Left hindlimb (tissue), 1 donor: ENCODE measurements at regions not wholly inside any gene's neighbourhood (a gene's known extent, or its start where the extent isn't known, plus 50 kb on each side); places are given as distances from the start of the nearest gene placed in this dataset.

Experiments
- DNase-seq: peaks from one replicate; pipeline ENCODE4 v3.0.0-alpha.2; 2018

DNA sequence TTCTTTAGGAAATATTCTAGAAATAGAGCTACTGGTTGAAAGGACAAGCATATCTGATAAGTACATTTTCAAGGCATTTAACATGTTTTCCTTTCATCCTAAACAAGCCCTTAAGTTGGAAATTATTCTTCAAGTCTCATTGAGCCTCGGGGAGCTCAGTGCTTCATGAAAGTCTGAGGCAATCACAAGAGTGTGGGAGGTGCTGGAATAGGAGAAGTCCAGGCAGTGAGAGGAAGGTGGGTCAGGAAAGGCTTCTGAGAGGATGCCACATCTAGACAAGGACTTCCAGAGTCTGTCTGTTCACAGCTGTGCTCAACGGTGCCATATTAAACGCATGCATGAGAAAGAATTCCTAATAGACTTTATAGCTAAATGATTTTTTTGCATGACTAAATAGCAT is 69.8 kb downstream of the CD83 start:
- DNase-seq, result no peak

DNA sequence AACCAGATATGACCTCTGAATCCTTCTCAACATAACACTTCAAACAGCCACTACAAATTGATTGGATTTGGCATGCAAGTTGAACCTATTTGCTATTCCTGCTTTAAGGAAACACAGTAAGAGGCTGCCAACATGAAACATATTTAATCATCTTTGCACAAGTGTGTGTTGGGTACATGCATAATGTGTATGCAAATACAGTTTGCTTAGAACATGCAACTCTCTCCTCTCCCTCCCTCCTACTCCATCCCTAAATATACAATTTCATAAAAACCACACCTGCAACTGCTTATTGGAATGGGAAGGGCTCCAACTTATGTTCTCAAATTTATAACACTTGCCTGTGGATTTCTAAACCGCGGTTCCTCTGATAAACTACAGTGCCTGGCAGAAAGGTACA is 71.5 kb downstream of the CD83 start:
- DNase-seq, result no peak

DNA sequence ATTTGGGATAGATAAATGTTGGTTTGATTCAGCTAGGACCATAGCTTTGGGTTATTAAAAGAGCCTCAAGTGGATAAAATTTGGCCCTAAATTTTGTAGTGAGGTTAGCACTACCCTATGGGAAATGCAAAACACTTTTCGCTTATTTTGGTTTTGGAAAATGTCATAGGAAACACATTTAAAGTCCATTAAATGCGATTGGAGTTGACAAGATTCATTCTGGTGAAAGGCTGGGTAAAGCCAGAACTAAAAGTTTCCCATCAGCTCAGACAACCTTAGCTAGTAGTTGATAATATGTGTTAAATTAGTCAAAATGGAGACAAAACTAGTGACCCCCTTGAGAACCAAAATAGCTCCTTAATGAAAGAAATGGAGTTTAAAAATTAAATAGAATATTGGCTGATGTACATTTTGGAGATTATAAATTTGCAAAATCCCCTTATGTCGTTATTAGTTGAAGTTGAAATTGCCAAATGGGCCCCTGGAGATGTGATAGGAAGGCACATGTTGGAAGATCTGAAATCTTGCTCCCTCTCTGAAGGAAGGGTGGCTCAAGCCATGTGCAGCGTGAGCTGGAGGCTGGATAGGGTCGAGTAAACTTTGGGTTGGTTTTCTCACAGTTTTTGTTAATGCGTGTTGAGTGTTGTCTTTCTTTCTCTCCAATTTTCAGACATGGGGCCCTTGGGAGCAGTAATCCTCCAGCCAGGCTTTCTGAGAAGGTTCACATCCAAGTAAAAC is 72.8 kb downstream of the CD83 start:
- no peak for DNase-seq

DNA sequence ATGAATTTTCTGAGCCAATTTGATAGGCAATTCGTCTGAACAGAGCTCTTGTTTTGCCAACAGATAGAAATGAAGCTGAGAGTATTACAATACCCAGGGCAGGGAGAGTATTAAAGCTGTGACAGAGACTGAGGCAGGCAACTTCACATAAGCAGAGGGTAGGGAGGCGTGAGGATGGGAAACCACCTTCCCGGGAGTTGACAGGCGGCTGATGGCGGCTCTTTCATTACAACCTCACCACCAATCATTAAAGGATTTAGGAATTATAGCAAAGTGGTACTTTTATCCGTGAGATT is 73.3 kb downstream of the CD83 start:
- no peak for DNase-seq

DNA sequence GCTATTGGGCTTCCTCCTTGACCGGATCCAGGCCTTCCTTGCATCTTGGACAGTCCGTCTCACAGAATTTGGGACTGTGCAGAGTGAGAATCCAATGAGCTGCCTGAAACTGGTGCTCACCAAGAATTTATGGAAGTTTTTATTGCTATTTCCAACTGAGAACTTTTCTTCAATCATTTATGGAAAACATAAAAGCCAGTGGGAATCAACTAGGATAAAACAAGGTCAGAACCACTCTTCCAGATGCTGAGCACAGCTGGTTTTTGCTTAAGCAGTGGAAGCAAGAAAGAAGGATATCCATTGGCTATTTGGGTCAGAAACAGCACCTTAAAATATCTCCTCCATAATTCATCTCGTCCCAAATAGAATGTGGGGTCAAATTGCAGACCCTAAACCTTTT is 74.2 kb downstream of the CD83 start:
- no peak for DNase-seq

DNA sequence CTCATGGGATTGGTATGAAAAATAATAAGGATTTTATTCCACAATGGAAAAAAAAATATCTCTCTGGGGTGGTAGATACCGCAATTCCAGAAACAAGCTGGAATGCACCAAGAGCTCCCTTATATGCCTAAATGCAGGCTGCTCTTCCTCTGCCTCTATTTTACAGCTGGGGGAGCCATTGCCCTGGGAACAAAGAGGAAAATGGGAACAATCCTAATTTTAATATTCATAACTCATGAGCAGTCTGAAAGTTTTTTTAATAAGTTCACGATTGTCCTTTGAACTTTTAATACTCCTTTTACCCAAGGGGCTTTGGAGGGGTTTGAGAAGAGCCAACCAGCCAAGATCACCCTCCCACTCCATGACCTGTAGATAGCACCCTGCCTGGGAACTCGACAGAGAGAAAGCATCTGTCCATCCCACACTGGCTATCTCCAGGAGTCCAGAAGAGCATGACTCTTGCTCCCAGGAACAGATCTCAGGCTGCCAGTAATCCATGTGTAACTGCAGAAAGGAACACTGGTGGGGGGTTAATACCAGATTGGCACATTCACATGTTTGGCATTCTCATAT is 74.7 kb downstream of the CD83 start:
- no peak for DNase-seq

DNA sequence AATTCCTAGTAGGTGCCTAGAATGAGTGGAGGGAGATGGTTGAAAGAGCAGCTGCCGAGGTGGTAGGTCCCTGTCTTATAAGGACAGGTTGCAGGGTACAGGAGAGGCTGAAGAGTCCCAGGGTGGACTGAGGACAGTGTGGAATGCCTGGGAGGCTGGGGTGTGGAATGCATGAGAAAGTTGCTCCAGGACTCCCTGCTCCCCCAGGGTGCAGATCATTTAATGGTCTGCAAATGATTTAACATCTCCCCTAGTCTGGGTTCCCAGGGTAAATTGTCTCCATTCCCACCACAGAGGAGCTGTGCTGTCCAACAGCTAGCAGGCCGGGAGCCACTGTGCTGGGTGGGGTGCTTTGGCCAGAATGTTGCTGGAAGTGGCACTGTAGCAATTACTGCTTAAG is 76.0 kb downstream of the CD83 start:
- DNase-seq, result no peak

DNA sequence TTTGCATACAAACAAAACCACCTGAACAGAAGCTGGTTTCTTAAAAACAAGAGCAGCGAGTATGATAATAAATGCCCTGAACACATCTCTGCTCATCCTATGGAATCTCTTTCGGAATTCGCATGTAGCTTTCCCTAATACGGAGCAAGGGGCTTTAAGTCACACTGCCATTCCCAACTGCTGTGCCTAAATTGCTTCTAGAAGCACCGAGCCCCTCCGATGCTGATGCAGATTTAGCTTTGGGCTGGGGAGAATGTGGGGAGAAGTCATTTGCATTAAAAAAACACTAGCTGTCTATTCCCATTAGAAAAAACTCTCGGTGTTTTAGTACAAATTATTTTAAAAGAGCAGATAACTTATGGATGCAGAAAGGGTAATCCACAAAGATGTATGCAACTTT is 76.9 kb downstream of the CD83 start:
- no peak for DNase-seq

DNA sequence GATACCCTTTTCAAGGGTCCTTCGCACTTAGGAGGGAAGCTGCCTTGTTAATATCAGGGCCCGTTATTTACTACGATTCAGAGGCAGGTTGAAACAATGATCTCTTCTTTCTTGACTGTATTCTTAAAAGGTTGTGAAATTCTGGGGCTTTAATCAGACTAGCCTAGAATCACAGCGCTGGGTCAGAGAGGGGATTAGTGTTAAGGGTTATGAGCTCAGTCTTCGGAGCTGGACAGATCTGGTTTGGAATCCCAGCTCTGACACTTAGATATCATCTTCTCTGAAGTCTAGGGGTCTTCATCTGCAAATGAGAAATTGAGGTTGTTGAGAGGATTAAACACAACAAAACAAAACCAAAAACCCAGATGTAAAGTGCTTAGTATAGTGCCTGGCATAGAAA is 77.4 kb downstream of the CD83 start:
- DNase-seq, result no peak

DNA sequence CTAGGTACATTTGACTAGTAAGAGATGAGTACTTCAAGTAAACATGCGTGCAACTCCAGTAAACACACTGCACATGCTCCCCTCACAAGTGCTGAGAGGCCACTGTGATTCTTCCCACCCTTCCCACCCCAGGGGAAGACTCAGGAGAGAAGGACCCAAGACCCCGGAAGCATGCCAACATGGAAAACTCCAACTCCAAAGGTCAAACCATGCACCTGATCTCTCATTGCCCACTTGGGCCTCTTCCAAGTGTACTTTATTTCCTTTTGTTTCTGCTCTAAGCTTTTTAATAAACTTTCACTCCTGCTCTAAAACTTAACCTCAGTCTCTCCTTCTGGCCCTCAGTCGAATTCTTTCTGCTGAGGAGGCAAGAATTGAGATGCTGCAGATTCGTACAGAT is 78.5 kb downstream of the CD83 start:
- DNase-seq, result no peak

DNA sequence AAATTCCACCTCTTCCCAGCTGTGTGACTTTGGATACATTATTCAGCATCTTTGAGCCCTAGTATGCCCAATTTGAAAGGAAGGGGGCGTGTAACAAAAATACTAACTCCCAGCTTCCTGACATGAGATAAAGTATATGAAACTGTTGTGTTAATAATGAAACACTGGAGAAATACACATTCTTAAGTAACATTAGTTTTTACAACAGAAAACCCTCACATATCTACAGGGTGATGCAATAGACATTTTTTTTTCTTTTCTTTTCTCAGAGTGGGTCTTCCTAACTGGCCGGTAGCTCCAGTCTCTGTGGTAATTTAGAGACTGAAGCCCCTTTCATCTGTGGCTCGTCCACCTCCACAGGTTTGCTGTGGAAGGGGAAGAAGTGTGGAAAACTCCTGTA is 79.5 kb downstream of the CD83 start:
- no peak for DNase-seq

DNA sequence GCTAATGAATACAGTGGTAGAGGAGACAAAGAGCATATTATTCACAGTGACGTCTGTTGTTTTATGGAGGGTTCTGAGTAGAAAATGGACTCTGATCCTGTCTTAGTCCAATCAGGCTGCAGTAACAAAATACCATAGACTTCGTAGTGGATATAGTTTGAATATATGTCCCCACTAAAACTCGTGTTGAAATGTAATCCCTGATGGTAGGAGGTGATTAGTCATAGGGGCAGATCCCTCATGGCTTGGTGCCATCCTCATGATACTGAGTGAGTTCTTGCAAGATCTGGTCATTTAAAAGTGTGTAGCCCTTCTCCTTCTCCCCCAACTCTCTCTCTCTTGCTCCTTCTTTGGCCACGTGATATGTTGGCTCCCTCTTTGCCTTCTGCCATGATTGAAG is 82.5 kb downstream of the CD83 start:
- DNase-seq, result no peak

DNA sequence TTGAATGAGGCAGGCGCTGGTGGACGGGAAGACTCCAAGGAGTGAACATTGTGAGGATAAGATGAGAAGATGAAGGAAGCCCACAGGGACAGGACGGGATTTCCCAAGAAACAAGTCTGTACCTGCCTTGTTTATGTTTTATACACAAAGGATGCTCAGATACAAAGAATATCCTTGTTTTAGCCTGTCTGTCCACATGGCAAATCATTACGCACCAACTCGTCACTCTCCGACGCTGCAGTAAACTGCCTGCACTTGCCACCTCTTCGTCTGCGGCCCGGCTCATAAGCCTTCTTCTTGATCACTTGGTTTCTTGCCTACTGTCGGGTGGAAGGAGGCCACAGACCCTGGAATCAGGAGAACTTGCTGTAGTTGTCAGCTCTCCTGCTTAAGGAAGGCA is 85.4 kb downstream of the CD83 start:
- no peak for DNase-seq

DNA sequence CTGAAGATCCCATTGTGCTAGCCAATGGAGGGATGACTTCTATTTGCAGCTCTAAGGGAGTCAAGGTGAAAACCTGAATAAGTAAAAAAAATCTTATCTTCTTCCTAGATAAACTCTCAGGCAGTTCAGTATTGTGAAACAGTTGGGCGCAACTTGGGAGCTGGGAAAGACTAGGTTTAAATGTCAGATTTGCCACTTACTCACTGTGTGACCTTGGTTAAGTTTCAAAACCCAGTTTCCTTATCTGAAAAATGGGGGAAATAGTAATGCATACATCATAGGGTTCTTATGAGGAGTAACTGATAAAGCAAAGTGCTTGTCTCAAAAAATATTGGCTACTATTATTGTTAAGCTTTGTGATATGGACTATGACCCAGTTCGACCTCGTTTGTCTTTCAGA is 88.8 kb downstream of the CD83 start:
- no peak for DNase-seq

DNA sequence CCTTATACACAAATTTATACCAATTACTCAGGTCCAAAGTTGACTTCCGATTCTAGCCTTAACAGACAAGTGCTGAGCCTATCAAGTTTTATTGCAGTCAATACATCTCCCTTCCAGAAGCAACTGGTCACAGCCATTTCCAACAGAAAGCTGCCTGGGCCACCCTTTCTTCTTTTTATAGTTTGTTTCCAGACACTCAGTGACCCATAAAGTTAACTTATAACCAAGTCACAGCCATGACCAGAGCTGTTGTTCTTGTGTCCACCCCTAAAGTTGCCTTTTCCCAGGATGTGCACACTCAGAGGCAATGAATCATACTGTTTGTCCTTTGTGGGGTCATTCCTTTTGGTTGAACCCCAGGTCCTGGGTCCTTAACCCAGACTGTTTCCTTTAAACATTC is 89.9 kb downstream of the CD83 start:
- no peak for DNase-seq

DNA sequence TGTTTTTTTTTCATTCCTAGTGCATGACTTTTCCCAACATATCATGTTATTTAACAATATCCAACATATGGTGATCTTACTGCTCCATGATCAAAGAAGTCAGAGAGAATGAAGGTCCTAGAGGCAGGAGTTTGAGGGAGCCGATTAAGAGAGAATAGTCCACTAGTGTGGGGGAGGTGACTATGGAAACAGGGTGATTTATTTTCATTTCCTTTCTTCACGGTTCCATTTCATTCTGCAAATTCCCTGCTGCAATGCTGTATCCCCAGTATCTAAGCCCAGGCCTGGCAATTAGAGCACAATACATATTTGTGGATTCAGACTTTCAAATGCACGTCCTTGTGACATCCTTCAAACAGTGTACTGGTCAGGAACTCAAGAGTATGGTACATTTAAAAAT is 91.4 kb downstream of the CD83 start:
- no peak for DNase-seq

DNA sequence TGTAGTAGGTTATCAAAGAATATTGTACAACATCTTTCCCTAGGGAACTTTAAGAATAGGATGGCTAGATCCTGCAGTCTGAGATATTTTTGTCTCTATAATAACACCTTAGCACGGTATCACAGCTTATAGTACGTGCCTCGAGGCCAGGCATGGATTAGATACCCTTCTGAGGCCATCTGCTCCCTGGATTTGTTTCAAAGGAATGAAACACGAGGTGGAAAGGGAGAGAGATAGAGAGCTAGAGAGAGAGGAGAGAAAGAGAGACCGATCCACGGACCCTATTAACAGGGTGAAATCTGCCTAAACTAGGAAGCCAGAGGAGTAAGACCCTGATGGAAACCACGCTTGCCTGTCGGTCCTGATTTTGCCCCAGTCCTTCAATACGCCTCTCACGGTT is 92.5 kb downstream of the CD83 start:
- no peak for DNase-seq

DNA sequence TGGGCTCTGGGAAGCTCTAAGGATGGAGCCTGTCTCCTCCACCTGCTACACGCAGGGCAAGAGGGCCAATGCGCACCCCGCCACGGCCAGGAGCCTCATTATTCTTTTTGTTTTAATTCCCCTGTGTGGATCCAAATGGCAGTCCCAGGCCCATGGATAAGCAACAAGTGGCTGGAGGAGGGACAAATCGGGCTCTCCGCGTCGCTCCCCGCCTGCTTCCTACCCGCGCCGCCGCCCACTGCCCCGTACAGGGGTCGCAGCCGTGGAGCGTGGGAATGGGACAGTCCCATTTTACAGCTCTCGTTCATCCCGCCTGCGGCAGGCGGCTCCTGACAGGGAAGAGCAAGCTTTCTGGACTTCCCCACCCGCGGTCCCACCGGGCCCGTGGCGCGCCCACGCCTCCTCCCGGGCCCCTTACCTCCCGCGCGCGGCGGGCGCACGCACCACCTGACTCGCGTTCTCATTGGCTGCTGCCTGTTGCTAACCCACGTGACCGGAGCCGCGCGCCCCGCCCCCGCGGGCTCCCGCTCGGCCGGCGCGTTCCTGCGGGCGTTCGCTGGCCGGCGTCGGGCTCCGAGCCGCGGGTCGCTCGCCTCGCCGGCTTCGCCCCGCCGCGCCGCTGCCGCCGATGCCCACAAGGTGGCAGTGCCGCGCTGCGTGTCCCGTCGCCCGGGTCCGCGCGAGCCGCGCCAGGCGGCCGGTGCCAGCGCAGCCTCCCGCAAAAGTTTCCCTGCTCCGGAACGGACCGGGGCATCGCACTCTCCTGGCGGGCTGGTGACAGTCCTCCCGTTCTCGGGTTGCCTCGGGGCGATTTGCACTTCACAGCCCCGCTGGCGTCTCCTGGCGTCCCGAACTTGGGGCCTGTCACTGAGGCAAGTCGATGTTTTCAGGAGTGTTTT is 93.3 kb downstream of the CD83 start:
- DNase-seq, result peak; percentile 94

DNA sequence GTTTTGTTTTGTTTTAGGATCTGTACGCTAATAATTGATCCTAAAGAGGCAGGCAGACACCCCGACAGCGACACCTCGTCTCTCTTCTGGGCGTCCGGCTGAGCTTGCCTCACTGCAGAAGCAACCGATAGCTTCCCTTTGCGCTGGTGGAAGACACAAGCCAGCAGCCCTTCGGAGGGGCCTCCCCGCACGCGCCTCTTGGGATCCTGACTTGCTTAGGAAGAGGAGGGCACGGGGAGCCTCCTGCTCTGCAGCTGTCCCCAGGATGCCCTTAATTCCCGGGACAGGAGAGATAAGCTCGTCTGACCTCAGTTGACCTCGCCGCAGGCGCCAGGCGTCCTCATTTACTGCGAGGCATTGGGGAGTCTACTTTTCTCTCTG is 94.0 kb downstream of the CD83 start:
- peak; percentile 77 for DNase-seq

DNA sequence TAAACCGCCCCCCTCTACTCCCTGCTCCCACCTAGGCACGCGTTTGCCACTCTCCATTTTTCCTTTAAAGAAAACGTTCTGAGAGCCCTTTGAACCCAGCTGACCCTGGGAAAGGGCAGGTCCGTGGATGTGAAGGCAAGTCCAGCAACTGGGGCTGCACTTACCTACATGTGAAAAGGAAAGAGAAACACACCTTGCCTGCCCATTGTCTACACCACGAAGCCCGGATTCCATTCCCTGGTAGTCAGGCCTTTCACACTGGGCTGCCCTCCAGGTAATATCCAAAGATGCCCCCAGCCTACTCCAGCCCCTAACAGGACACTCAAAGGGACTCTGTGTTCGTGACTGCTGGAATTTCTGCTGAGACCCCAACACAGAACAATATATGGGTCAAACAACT is 94.4 kb downstream of the CD83 start:
- no peak for DNase-seq

DNA sequence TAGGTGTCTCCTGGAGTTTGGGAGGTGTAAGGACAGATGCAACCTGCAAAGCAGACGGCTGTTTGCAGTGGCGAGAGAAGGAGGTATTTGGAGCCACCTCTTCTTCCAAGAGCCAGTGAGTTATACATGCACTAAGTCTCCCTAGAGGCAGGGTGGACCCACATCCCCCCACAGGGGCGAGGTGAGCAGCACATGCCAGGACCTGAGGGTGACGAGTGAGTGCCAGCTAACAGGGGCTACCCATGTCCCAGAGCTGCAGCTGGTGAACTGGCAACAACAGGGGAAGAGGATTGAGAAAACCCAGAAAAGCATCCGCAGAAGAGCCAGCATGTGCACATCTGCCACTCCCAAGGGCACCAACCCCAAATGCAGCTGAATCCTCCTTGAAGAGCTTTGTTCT is 95.1 kb downstream of the CD83 start:
- DNase-seq, result no peak

DNA sequence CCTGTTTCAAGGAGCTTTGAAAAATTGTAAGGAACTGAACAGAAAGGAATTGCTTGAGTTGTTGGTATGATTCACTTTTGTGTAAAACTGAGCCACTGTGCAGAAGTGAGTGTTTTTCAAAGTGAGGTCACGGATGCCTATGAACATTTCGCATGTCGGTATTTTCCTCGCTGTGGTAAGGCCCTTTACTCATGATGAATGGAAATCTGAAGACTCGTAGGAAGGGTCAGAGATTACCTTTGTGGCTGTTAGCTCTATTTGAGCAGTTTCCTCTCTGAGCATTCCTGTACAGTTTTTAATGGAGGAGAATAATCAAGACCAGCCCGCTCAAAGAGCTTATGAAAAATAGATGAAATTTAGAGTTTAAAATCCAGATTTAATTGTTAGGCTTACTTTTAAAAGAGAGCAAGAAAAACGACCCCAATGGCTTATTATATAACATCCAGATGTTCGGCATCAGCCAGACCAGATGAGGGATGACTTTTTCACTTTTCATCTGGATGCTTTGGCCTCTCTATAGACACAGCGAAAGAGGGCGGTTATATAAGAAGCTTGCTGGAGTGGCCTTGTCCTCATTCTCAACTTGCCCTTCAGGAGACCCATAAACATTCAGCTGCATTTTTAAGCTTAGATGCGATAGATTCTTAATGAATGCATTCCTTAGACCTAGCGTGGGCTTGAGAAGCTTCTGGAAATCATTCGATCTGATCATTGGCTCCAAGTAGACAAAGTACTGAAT is 99.5 kb downstream of the CD83 start:
- no peak for DNase-seq

DNA sequence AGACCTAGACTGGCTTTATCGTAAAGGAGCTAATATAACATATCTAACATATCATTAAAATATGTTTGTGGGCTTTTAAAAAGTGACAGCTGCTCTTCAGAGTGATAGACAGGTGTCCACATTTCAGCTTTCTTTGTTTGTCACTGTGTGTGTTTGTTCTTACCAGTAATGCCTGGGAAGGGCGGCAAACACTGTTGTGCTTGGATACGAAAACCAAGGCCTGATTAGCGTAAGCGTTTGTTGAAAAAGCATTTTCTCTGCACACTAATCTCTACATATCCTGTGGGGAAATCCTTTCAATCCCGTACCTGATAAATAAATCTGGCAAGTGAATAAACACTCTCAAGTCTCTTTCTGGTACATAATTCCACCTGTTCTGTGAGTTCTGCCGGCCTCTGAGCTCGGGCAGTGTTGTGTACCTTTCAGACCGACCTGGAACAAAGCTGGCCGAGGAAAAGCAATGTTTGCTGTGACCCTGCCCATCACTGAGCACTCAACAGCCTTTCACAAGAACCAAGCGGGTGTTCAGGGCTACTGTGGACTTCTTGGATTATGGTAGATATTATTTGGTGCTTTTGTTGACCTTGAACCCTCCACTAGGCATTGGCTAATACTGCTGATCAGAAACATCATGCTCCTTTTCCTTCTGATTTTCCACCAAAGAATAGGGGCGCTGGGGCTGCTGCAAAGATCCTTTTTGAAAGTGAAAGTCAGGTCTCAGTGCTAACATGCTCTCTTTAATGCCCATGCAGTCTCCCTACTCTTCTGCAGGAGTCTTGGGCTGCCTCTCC is 100.4 kb downstream of the CD83 start:
- DNase-seq, result no peak
